ENCODE measurements at regions not wholly inside any gene's neighbourhood (a gene's known extent, or its start where the extent isn't known, plus 50 kb on each side); places are given as distances from the start of the nearest gene placed in this dataset.
A peak's percentile ranks its signal among the peaks of the same experiment; 100 is the strongest.

DNA sequence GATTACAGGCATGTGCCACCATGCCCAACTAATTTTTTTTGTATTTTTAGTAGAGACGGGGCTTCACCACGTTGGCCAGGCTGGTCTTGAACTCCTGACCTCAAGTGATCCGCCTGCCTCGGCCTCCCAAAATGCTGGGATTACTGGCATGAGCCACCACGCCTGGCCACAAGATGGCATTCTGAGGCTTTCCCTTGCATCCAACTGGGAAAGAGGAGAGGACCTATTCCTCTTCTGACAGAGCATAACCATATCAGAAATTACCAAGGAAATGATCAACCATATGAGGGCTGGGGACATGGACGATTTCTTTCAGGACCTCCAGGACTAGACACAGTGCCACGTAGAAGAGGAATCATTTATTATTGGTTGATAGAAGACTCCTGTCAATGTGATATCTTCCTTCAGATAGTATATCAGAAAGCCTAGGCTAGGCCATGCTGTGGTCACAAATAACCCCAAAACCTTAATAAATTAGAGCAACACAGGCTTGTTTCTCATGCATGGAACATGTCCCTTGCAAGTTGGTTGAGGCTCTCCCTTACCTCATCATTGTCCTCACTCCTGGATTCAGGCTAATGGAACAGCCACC, 372.3 kb upstream of the IL12A start:
- H3K9me2 ChIP-seq (ENCODE audit: insufficient read depth) = no peaks in the 10 kb centered on the region
- no peaks in the 10 kb centered on the region; the same call in 1 of the 2 replicates for H3K4me1 ChIP-seq (ENCODE audit: insufficient read depth)
- Mint-ChIP-seq H3K4me1 (peaks cover 15% of the 10 kb centered on the region), H3K4me3 (no peak overlapping the region), H3K9me3 (no peaks in the 10 kb centered on the region), H3K27me3 (ENCODE audit: insufficient read depth, low read depth, poor library complexity) (no peaks in the 10 kb centered on the region), H3K36me3 (ENCODE audit: low read depth) (no peaks in the 10 kb centered on the region), H3K27ac (no peak overlapping the region)
- H3K27me3 ChIP-seq (ENCODE audit: insufficient read depth) = no peaks in the 10 kb centered on the region
- no peaks in the 10 kb centered on the region for H3F3A ChIP-seq (replicated peaks; ENCODE audit: low read depth)
- ATAC-seq (peak; percentile 72), DNase-seq (ENCODE audit: low spot score) (peak; percentile 61)
- no peak overlapping the region for H3K4me2 ChIP-seq
- no peak overlapping the region for H3K4me3 ChIP-seq
- H3K36me3 ChIP-seq (ENCODE audit: insufficient read depth) = no peaks in the 10 kb centered on the region
- no peak overlapping the region for H3K27ac ChIP-seq (ENCODE audit: low read depth)
- H2AFZ ChIP-seq = no peak overlapping the region
- TF ChIP-seq EZH2 (IDR thresholded peaks at IDR 0.05; ENCODE audit: low read depth, unreplicated experiment) = no peak
- TF ChIP-seq, protein P1, sequence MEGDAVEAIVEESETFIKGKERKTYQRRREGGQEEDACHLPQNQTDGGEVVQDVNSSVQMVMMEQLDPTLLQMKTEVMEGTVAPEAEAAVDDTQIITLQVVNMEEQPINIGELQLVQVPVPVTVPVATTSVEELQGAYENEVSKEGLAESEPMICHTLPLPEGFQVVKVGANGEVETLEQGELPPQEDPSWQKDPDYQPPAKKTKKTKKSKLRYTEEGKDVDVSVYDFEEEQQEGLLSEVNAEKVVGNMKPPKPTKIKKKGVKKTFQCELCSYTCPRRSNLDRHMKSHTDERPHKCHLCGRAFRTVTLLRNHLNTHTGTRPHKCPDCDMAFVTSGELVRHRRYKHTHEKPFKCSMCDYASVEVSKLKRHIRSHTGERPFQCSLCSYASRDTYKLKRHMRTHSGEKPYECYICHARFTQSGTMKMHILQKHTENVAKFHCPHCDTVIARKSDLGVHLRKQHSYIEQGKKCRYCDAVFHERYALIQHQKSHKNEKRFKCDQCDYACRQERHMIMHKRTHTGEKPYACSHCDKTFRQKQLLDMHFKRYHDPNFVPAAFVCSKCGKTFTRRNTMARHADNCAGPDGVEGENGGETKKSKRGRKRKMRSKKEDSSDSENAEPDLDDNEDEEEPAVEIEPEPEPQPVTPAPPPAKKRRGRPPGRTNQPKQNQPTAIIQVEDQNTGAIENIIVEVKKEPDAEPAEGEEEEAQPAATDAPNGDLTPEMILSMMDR (conservative IDR thresholded peaks at IDR 0.05; ENCODE audit: low read depth in 2 of 2) = peak; percentile 69 to 89
- TF ChIP-seq, protein P2, sequence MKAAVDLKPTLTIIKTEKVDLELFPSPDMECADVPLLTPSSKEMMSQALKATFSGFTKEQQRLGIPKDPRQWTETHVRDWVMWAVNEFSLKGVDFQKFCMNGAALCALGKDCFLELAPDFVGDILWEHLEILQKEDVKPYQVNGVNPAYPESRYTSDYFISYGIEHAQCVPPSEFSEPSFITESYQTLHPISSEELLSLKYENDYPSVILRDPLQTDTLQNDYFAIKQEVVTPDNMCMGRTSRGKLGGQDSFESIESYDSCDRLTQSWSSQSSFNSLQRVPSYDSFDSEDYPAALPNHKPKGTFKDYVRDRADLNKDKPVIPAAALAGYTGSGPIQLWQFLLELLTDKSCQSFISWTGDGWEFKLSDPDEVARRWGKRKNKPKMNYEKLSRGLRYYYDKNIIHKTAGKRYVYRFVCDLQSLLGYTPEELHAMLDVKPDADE (IDR thresholded peaks at IDR 0.05) = no peak
- no peak for TF ChIP-seq JUNB (IDR thresholded peaks at IDR 0.05; ENCODE audit: unreplicated experiment)
- TF ChIP-seq, protein P3, sequence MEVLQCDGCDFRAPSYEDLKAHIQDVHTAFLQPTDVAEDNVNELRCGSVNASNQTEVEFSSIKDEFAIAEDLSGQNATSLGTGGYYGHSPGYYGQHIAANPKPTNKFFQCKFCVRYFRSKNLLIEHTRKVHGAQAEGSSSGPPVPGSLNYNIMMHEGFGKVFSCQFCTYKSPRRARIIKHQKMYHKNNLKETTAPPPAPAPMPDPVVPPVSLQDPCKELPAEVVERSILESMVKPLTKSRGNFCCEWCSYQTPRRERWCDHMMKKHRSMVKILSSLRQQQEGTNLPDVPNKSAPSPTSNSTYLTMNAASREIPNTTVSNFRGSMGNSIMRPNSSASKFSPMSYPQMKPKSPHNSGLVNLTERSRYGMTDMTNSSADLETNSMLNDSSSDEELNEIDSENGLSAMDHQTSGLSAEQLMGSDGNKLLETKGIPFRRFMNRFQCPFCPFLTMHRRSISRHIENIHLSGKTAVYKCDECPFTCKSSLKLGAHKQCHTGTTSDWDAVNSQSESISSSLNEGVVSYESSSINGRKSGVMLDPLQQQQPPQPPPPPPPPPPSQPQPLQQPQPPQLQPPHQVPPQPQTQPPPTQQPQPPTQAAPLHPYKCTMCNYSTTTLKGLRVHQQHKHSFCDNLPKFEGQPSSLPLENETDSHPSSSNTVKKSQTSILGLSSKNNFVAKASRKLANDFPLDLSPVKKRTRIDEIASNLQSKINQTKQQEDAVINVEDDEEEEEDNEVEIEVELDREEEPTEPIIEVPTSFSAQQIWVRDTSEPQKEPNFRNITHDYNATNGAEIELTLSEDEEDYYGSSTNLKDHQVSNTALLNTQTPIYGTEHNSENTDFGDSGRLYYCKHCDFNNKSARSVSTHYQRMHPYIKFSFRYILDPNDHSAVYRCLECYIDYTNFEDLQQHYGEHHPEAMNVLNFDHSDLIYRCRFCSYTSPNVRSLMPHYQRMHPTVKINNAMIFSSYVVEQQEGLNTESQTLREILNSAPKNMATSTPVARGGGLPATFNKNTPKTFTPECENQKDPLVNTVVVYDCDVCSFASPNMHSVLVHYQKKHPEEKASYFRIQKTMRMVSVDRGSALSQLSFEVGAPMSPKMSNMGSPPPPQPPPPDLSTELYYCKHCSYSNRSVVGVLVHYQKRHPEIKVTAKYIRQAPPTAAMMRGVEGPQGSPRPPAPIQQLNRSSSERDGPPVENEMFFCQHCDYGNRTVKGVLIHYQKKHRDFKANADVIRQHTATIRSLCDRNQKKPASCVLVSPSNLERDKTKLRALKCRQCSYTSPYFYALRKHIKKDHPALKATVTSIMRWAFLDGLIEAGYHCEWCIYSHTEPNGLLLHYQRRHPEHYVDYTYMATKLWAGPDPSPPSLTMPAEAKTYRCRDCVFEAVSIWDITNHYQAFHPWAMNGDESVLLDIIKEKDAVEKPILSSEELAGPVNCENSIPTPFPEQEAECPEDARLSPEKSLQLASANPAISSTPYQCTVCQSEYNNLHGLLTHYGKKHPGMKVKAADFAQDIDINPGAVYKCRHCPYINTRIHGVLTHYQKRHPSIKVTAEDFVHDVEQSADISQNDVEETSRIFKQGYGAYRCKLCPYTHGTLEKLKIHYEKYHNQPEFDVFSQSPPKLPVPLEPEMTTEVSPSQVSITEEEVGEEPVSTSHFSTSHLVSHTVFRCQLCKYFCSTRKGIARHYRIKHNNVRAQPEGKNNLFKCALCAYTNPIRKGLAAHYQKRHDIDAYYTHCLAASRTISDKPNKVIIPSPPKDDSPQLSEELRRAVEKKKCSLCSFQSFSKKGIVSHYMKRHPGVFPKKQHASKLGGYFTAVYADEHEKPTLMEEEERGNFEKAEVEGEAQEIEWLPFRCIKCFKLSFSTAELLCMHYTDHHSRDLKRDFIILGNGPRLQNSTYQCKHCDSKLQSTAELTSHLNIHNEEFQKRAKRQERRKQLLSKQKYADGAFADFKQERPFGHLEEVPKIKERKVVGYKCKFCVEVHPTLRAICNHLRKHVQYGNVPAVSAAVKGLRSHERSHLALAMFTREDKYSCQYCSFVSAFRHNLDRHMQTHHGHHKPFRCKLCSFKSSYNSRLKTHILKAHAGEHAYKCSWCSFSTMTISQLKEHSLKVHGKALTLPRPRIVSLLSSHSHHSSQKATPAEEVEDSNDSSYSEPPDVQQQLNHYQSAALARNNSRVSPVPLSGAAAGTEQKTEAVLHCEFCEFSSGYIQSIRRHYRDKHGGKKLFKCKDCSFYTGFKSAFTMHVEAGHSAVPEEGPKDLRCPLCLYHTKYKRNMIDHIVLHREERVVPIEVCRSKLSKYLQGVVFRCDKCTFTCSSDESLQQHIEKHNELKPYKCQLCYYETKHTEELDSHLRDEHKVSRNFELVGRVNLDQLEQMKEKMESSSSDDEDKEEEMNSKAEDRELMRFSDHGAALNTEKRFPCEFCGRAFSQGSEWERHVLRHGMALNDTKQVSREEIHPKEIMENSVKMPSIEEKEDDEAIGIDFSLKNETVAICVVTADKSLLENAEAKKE (CRISPR knock-in tag; IDR thresholded peaks at IDR 0.05) = peak; percentile 41; the same call in 1 of the 2 replicates
- TF ChIP-seq NANOG (IDR thresholded peaks at IDR 0.05; ENCODE audit: borderline replicate concordance) = no peak
- no peaks in the 10 kb centered on the region for H3K79me2 ChIP-seq (replicated peaks; ENCODE audit: insufficient read depth)
- H4K20me1 ChIP-seq (replicated peaks; ENCODE audit: insufficient read depth) = no peaks in the 10 kb centered on the region
